ENCODE measurements at regions not wholly inside any gene's neighbourhood (a gene's known extent, or its start where the extent isn't known, plus 50 kb on each side); places are given as distances from the start of the nearest gene placed in this dataset.
A peak's percentile ranks its signal among the peaks of the same experiment; 100 is the strongest.

GRCh38 chr3:118744186-118744585, 290.5 kb downstream of the IGSF11 start:
- no peaks in the 10 kb centered on the region for H3K36me3 ChIP-seq

GRCh38 chr3:118754406-118755252, 280.0 kb downstream of the IGSF11 start:
- Histone ChIP-seq H3K27me3 (no peaks in the 10 kb centered on the region), H3K4me1 (no peaks in the 10 kb centered on the region), H3K27ac (no peak overlapping the region), H3K36me3 (no peaks in the 10 kb centered on the region), H3K4me3 (no peak overlapping the region), H3K9me3 (no peaks in the 10 kb centered on the region)
- DNase-seq = peak in 1 of 2 donors; percentile 75
- no peak for TF ChIP-seq EP300 (IDR thresholded peaks at IDR 0.05)
- no peak for TF ChIP-seq POLR2A (IDR thresholded peaks at IDR 0.05)
- TF ChIP-seq POLR2AphosphoS5 (IDR thresholded peaks at IDR 0.05) = no peak
- TF ChIP-seq CTCF (IDR thresholded peaks at IDR 0.05) = no peak
- intact Hi-C loops (cut with DNase I; ENCODE audit: low total_unique reads) = no loop called here
- WGBS, 5 donors = 48 to 58% (median 51%) methylated on average over 7 of the region's 7 CpGs

More at GRCh38 chr3:118744186-118744585, 290.5 kb downstream of the IGSF11 start:
- DNase-seq = no peak
- 50 to 84% (median 80%) methylated on average over 2 of the region's 2 CpGs for WGBS, 5 donors
- Histone ChIP-seq H3K9me3 (peaks cover 0 to 17% (median 0%) of the 10 kb centered on the region in 4 donors), H3K4me1 (no peaks in the 10 kb centered on the region), H3K27ac (no peak overlapping the region), H3K4me3 (no peak overlapping the region), H3K27me3 (no peaks in the 10 kb centered on the region)
- intact Hi-C loops (cut with DNase I; ENCODE audit: low total_unique reads) = no loop called here
- no peak for TF ChIP-seq EP300 (IDR thresholded peaks at IDR 0.05)
- no peak for TF ChIP-seq POLR2A (IDR thresholded peaks at IDR 0.05)
- TF ChIP-seq POLR2AphosphoS5 (IDR thresholded peaks at IDR 0.05) = no peak
- no peak for TF ChIP-seq CTCF (IDR thresholded peaks at IDR 0.05)

- Histone ChIP-seq H3K27ac (no peak overlapping the region), H3K36me3 (no peaks in the 10 kb centered on the region), H3K9me3 (no peaks in the 10 kb centered on the region), H3K4me1 (no peaks in the 10 kb centered on the region), H3K27me3 (no peaks in the 10 kb centered on the region), H3K4me3 (no peak overlapping the region)
- intact Hi-C loops (cut with DNase I; ENCODE audit: low total_unique reads) = no loop called here
- TF ChIP-seq POLR2AphosphoS5 (IDR thresholded peaks at IDR 0.05) (no peak), CTCF (IDR thresholded peaks at IDR 0.05) (no peak), POLR2A (IDR thresholded peaks at IDR 0.05) (no peak), EP300 (IDR thresholded peaks at IDR 0.05) (no peak)
- DNase-seq = peak in 1 of 2 donors; percentile 27
- 29 to 46% (median 35%) methylated on average over 3 of the region's 3 CpGs for WGBS, 5 donors
Observed at GRCh38 chr3:118755253-118755801, 279.3 kb downstream of the IGSF11 start.

- Histone ChIP-seq H3K36me3 (no peaks in the 10 kb centered on the region), H3K27me3 (no peaks in the 10 kb centered on the region), H3K27ac (no peak overlapping the region), H3K4me3 (no peak overlapping the region), H3K9me3 (no peaks in the 10 kb centered on the region), H3K4me1 (no peaks in the 10 kb centered on the region)
- intact Hi-C loops (cut with DNase I; ENCODE audit: low total_unique reads) = no loop called here
- 40 to 59% (median 49%) methylated on average over 5 of the region's 5 CpGs for WGBS, 5 donors
- TF ChIP-seq CTCF (IDR thresholded peaks at IDR 0.05) (no peak), EP300 (IDR thresholded peaks at IDR 0.05) (no peak), POLR2A (IDR thresholded peaks at IDR 0.05) (no peak), POLR2AphosphoS5 (IDR thresholded peaks at IDR 0.05) (no peak)
- DNase-seq = no peak
Observed at GRCh38 chr3:118760585-118761290, 273.9 kb downstream of the IGSF11 start.
